ENCODE measurements at regions not wholly inside any gene's neighbourhood (a gene's known extent, or its start where the extent isn't known, plus 50 kb on each side); places are given as distances from the start of the nearest gene placed in this dataset.

DNA sequence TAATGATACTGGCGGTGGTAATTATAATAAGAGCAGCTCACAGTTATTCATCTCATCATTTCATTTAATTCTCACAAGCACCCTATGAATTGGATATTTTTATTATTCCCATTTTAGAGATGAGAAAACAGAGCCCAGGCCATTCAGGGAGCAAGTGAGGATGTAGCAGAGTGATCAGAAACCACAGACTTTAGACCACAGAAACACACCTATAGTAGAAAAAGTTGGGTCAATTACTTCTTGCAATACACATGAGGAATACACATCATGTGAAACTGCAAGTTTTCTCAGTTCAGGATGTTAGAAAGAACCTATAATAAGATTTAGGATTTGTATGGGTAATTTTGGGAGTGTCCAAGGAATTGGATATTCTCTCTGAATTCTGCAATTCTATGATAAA is 278.0 kb downstream of the ADRA2A start:
- WGBS, 3 donors = 90 to 100% (median 94%) methylated on average over 1 of the region's 1 CpG
- Histone ChIP-seq H3K36me3 (ENCODE audit: insufficient read depth in 1 of 2, low read depth in 1 of 2) (no peaks in the 10 kb centered on the region), H3K4me3 (no peak overlapping the region), H3K27me3 (ENCODE audit: insufficient read depth in 3 of 3, low read length in 2 of 3) (peaks cover 0 to 6% (median 5%) of the 10 kb centered on the region in 3 donors), H3K4me1 (no peaks in the 10 kb centered on the region), H3K27ac (no peak overlapping the region), H3K9me3 (no peaks in the 10 kb centered on the region)
- TF ChIP-seq, protein P1, sequence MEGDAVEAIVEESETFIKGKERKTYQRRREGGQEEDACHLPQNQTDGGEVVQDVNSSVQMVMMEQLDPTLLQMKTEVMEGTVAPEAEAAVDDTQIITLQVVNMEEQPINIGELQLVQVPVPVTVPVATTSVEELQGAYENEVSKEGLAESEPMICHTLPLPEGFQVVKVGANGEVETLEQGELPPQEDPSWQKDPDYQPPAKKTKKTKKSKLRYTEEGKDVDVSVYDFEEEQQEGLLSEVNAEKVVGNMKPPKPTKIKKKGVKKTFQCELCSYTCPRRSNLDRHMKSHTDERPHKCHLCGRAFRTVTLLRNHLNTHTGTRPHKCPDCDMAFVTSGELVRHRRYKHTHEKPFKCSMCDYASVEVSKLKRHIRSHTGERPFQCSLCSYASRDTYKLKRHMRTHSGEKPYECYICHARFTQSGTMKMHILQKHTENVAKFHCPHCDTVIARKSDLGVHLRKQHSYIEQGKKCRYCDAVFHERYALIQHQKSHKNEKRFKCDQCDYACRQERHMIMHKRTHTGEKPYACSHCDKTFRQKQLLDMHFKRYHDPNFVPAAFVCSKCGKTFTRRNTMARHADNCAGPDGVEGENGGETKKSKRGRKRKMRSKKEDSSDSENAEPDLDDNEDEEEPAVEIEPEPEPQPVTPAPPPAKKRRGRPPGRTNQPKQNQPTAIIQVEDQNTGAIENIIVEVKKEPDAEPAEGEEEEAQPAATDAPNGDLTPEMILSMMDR (IDR thresholded peaks at IDR 0.05) = no peak
- intact Hi-C loops (cut with DNase I) = no loop called here
- no peak for DNase-seq
- ATAC-seq = no peak

DNA sequence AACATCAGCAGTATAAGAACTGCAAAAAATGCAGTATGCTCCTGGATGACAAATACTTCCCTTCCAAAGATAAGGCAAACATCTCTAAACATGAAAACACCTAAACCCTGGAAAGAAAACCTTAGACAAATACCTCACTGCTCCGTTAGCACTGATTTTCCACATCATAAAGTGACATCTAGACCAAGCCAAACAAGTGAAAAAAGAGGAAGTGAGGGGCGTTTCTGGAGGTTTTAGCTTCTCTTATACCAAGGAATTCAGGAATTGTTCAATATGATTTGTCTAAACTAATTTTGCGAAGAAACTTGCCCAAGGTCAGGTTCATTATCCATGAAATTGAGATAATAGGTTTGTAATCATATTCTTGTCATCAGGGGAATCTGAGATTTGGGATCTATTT is 279.7 kb downstream of the ADRA2A start:
- Histone ChIP-seq H3K36me3 (ENCODE audit: insufficient read depth in 1 of 2, low read depth in 1 of 2) (no peaks in the 10 kb centered on the region), H3K27ac (no peak overlapping the region), H3K9me3 (no peaks in the 10 kb centered on the region), H3K4me3 (no peak overlapping the region), H3K27me3 (ENCODE audit: insufficient read depth in 3 of 3, low read length in 2 of 3) (peaks cover 0 to 6% (median 5%) of the 10 kb centered on the region in 3 donors), H3K4me1 (no peaks in the 10 kb centered on the region)
- no peak for DNase-seq
- TF ChIP-seq, protein P1 (IDR thresholded peaks at IDR 0.05) = no peak
- ATAC-seq = no peak
- WGBS, 3 donors = 47 to 51% (median 48%) methylated on average over 3 of the region's 3 CpGs
- intact Hi-C loops (cut with DNase I) = no loop called here

DNA sequence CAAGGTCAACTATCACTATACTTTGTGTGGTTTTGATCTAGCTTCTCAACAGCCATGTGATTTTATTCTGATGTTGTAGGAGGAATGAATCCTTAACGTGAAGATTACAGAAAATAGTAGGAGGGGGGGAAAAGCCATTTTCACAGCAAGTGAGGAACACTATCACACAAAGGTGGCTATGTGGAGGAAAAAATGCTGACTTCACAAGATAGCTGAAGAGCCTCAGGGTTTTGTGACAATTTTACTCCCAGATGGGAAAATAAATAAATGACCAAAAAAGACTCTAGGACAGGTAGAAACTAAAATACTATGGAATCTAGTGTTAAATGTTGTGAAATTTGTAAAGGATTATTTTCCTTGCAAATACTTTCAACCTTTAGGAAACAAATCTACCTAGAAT is 281.0 kb downstream of the ADRA2A start:
- ATAC-seq = no peak
- no peaks in the 10 kb centered on the region for H3K4me1 ChIP-seq
- 57 to 68% (median 64%) methylated on average over 1 of the region's 1 CpG for WGBS, 3 donors
- no peak for DNase-seq
- intact Hi-C loops (cut with DNase I) = no loop called here
- H3K36me3 ChIP-seq (ENCODE audit: insufficient read depth in 1 of 2, low read depth in 1 of 2) = no peaks in the 10 kb centered on the region
- TF ChIP-seq, protein P1 (IDR thresholded peaks at IDR 0.05) = no peak
- H3K27me3 ChIP-seq (ENCODE audit: insufficient read depth in 3 of 3, low read length in 2 of 3) = peaks cover 0 to 5% (median 2%) of the 10 kb centered on the region in 3 donors
- no peak overlapping the region for H3K27ac ChIP-seq
- no peak overlapping the region for H3K4me3 ChIP-seq
- no peaks in the 10 kb centered on the region for H3K9me3 ChIP-seq

DNA sequence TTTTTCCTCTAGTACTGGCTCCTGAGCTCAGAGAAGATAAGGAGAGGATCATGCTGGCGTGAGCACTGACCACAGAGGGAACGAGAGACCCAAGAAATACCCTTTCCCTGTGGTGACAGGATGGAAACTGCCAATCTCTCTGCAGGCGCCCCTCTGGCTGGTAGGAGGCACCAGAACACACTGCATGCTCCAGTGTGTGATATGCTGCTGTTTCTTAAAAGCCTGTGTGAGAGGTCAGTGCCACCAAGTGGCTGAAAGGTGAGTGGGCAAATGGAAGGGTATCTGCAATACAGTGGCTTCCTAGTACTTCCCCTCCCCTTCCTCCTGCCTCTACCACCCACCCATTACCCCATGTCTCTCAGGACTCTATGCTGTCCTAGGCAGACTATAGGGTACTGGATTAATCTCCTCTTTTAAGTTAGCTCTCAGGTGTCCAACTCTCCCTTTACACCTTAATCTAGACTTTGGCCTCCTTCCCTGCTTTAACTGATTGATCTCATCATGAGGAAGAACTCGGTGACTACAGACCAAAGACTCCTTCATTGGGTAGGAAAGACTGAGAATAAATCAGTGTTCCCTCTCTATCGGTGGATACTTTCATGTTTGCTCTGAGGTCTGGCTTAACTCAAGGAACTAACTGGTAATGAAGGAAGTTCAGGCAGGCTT is 283.6 kb downstream of the ADRA2A start:
- no peaks in the 10 kb centered on the region for H3K9me3 ChIP-seq
- WGBS, 3 donors = 26 to 45% (median 35%) methylated on average over 5 of the region's 5 CpGs
- no peak overlapping the region for H3K4me3 ChIP-seq
- peaks cover 0 to 3% (median 0%) of the 10 kb centered on the region in 3 donors for H3K27me3 ChIP-seq (ENCODE audit: insufficient read depth in 3 of 3, low read length in 2 of 3)
- H3K4me1 ChIP-seq = no peaks in the 10 kb centered on the region
- intact Hi-C loops (cut with DNase I) = loop anchor here (5.0 to 10.0 kb wide), 2 partner anchors 276 to 283 kb away; partner anchors contain the start of gene ADRA2A (in 1 of the 2)
- TF ChIP-seq, protein P1 (IDR thresholded peaks at IDR 0.05) = peak; percentile 47
- ATAC-seq (peak; percentile 49 to 72 (median 62)), DNase-seq (peak in 1 of 2 donors; percentile 13)
- H3K27ac ChIP-seq = no peak overlapping the region
- H3K36me3 ChIP-seq (ENCODE audit: insufficient read depth in 1 of 2, low read depth in 1 of 2) = no peaks in the 10 kb centered on the region
